DMS114 treated with DMSO at 0.1 percent for 48 hours (cell line): ENCODE measurements at regions not wholly inside any gene's neighbourhood (a gene's known extent, or its start where the extent isn't known, plus 50 kb on each side); places are given as distances from the start of the nearest gene placed in this dataset.
A peak's percentile ranks its signal among the peaks of the same experiment; 100 is the strongest.
"Not testable (repeated sequence)": the region's sequence is repeated elsewhere in the genome, so short reads cannot be mapped to it uniquely, and the experiment has no call there.

Experiments used
- DNase-seq: peaks from one replicate; lab custom pipeline; 2025; ENCODE audit not compliant: unreplicated experiment; lab: John Stamatoyannopoulos, UW

DNA sequence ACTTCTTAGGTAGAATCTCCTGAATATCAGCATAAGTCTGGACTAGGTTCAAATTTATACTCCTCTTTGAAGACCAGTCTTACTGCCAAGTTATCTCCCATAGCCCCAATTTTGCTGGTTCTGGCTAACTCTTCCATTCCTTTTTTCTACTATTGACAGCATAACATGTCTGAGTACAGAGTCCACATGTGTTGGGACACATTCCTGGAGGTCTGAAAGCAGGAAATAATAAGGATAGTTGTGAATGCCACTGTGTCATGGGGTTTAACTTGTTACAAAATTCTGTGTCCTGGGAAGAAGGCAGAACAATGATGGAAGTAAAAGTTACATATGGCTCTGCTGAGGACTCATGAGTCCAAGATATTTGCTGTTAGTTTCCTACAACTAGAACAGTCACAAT is 57.4 kb upstream of the ZBTB20 start:
- no peak for DNase-seq

DNA sequence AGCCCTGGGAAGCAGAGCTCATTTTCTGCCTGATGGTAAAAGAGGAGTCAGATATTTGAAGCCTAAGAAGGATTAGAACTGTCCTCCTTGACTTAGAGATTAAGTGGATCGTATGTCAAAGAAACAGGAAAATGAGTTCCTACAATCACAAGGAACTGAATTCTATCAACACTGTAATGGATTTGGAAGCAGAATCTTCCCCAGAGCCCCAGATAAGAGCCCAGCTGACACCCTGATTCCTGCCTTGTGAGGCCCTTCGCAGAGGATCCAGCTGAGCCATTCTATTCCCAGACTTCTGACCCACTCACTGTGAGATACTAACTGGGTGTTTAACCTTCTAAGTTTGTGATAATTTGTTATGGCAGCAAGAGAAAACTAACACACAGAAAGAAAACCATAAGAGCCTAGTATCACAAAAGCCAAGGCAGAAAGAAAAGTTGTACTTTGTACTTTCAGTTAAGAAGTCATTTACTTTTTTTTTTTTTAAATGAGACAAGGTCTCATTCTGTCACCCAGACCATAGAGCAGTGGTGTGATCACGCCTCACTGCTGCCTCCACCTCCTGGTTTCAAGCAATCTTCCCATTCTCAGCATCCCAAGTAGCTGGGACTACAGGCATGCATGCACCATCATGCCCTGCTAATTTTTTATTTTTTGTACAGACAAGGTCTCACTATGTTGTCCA is 61.1 kb upstream of the ZBTB20 start:
- no peak for DNase-seq

- no peak for DNase-seq
These were observed 64.9 kb upstream of the ZBTB20 start for GRCh38 chr3:115211810-115212492.

- DNase-seq, result no peak
These were observed 65.5 kb upstream of the ZBTB20 start for GRCh38 chr3:115212615-115213014.

GRCh38 chr3:115213052-115213451 is 66.0 kb upstream of the ZBTB20 start:
- not testable (repeated sequence) for DNase-seq

DNA sequence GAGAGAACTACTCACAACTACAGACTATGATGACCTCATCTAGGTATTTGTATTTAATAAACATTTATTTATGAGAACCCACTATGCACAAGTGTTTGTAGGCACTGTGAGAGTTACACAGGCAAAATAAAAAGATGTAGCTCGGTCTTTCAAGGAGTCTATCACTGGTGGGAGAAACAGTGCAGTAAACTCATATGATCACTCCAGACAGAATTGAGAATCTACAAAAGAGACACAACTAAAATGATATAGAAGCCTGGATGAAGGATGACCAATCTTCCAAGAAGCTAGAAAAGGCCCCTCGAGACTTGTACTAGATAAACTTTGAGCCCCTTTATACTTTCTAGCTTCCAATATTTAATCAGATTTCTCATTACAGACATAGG is 70.2 kb upstream of the ZBTB20 start:
- no peak for DNase-seq

- peak; percentile 11 for DNase-seq
These were observed 70.8 kb upstream of the ZBTB20 start for GRCh38 chr3:115217678-115218451.

DNA sequence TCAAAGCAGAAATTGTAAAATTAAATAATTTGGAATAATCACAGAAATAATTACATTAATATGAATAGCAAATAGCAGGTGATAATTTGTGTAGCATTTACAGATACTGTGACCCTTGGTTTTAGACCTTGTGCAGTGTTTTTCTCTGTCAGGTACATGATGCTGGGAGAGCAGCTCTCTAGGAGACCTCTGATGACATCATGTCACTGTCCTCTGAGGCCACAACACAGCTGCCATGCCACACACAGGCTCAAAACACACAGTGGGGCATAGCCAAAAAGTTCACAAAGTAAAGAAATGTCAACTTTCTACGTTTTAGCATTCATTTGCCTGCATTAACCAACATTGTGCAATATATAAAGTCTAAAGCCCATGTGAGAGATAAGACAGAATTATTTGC is 71.8 kb upstream of the ZBTB20 start:
- DNase-seq, result no peak

DNA sequence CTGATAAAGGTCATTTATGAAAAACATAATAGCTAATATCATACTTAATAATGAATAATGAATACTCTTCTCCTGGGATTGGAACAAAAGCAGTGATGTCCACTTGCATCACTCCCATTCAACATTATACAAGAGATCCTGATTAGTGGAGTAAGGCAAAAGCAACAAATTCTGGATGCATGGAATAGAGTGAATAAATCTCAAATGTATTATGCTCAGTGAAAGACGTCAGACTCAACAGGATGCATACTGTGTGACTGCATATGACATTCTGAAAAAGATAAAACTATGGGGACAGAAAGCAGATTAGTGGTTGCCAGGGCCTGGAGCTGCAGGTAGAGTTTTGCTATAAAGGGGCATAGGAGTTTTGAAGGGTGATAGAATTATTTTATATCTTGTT is 77.6 kb upstream of the ZBTB20 start:
- DNase-seq, result no peak

- no peak for DNase-seq
These were observed 79.9 kb upstream of the ZBTB20 start for GRCh38 chr3:115226844-115227445.

- no peak for DNase-seq
These were observed 80.4 kb upstream of the ZBTB20 start for GRCh38 chr3:115227461-115227860.

GRCh38 chr3:115228266-115228665 is 81.2 kb upstream of the ZBTB20 start:
- no peak for DNase-seq

- no peak for DNase-seq
These were observed 85.1 kb upstream of the ZBTB20 start for GRCh38 chr3:115232167-115232566.

GRCh38 chr3:115233021-115233420 is 85.9 kb upstream of the ZBTB20 start:
- DNase-seq, result no peak

- DNase-seq, result no peak
These were observed 89.4 kb upstream of the ZBTB20 start for GRCh38 chr3:115236496-115236895.

GRCh38 chr3:115239717-115240116 is 92.6 kb upstream of the ZBTB20 start:
- DNase-seq, result no peak

- DNase-seq, result no peak
These were observed 97.3 kb upstream of the ZBTB20 start for GRCh38 chr3:115244350-115244749.

GRCh38 chr3:115245438-115245837 is 98.3 kb upstream of the ZBTB20 start:
- no peak for DNase-seq

DNA sequence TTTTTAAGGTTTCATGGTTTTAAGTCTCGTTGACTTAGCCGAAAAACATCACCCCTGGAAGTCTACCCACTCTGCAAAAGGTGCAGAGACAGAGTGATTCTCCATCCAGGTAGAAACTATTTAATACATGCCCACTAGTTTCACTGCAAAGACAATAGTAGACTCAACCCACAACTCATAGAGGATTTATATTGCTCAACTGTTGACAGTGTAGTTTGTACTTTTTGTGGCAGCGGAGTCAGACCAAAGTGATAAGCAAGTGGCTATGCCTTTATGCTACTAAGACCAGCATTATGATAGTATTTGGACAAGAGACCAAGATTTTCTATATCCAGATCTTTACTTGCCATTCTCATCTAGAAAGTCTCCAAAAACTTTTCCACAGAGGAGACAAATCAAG is 98.8 kb upstream of the ZBTB20 start:
- no peak for DNase-seq

GRCh38 chr3:115246461-115247020 is 99.5 kb upstream of the ZBTB20 start:
- DNase-seq, result no peak

DNA sequence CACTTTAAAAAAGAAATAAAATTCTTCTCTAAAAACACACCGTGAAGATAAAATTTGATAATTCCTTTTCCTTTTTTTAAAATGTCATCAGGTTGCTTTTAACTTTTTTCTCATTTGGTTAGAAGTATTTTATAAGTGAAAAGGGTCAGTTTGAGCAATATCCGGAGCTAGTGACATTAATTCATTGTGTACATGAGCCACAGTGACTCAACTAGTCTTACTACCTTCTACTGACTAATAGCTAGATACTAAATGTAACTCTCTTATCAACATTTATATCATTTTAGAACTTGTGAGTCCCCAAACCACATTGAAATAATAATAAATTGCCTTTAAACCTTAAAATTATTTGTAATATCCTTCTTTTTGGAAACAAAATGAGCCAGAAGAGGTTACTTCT is 101.2 kb upstream of the ZBTB20 start:
- DNase-seq, result no peak
